ENCODE measurements at regions not wholly inside any gene's neighbourhood (a gene's known extent, or its start where the extent isn't known, plus 50 kb on each side); places are given as distances from the start of the nearest gene placed in this dataset.

DNA sequence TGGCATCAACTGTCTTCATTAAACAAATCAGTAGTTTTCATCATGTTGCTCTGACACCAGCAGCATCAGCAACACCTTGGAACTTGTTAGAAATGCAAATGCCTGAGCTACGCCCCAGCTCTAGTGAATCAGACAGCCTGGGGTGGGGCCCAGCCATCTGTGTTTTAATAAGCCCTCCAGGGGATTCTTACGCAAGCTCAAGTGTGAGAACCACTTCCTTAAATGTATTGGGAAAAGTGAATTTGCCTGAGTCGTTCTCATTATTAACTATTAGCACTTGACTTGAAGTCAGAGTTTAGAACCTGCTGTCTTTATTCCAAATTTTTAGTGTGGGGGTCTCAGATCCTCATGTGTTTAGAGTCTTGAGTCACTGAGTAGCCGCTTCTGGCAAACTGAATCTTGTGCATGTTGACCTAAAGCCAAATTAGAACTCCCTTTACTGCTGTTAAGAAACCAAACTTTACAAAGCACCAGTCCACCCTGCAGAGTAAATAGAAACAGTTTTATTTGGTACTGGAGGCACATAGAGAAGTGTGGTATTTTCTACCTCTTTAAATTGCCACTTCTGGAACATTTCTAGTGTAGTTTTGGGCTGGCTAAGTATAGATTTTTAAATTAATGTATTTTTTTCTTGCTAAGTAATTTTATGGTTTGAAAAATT lies 137.4 kb upstream of the COX10 start:
- DNase-seq (ENCODE audit: low spot score): peak; percentile 32

DNA sequence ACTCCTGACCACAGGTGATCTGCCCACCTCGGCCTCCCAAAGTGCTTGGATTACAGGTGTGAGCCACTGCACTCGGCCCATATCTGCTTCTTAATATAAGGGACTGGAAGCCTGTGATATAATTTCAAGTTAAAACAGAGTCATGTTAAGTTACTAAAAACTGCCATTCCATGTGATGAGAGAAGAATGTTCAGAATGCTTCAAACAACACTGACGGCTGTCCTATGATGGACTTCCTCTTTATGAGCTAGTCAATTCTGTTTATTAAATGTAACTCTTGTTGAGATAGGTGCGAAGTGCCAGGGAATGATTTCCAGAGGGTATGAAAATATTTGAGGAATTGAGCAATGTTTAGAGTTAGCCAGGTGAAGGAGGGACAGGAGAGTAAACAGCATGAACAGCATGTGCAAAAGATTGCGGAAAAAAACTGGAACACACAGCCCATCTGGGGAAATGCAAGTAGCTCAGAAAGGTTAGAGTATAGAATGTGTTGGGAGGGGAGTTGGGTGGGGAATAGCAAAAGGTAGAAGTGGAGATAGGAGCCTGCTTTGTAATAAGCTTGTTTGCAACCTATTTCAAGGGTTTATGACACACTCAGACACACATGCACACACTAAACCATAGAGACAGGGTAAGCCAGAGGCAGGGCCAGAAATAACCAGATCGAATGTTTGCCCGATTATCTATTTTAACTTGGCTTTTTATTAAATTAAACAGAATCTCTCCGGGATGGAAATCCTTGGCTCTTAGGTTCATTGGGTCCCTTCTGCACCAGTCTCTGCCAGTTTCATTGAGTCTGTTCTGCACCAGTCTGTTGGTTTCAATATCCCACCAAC lies 135.6 kb upstream of the COX10 start:
- DNase-seq (ENCODE audit: low spot score): no peak

DNA sequence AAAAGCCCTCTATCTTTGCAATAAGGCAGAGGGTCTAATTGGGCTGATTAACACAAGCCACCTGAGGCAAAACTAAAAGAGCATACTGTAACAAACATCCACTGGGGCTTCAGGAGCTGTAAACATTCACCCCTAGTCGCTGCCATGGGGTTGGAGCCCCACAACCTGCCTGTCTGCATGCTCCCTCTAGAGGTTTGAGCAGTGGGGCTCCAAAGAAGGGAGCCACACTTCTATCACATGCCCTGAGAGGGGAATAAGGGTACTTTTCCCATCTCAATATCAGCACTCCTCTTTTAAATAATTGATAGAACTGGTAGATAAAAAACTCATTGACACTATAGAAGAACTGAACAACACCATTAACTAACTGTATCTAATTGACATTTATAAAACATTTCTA lies 130.1 kb upstream of the COX10 start:
- no peak for DNase-seq (ENCODE audit: low spot score)

DNA sequence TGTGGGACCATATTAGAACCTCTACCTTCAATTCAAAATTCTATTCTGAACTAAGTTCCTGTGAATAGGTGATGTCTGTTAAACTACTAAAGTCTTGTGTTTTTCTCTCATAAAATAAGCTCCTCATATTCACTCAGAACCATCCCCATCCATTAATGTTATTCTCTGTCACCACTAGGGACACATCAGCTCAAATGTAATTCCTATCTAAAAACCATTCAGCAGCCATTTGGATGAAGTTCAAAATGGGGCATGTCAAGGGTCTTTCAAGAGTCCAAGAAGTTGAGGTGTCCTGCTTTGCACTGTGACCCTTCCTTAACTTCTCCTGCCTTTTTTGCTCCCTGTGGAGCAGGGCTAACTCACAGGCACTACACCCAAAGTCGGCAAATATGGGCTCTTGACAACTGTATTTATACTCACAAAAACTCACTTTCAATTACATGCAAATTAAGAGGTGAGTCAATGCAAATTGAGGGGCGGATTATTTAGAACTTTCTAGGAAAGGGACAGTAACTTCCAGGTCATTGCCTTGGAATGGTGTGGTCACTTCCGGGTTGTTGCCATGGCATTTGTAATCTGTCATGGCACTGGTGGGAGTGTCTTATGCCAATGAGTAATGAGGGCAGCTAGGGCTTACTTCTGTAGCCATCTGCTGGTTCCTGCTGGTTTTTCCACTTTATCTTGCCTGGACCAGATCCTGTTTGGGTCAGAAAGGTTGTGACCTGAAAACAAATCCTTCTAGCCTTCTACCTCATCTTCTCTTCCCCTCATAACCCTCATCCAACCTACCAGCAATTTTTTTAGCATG lies 128.2 kb upstream of the COX10 start:
- no peak for DNase-seq (ENCODE audit: low spot score)

DNA sequence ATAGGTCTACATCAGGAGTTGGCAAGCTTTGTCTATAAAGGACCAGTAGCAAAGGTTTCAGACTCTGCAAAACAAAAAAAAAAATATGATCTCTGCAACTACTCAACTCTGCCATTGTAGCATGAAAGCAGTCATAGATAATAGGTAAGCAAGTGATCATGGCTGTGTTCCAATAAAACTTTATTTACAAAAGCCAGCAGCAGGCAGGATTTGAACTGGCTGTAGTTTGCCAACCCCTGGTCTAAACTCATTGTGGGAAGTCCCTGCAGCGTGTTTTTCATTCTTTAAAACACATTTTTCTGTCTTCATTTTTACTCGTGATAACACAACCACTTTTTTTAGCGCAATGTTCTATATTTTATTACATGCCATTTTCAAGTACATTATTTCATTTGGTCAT lies 127.5 kb upstream of the COX10 start:
- DNase-seq (ENCODE audit: low spot score): no peak

DNA sequence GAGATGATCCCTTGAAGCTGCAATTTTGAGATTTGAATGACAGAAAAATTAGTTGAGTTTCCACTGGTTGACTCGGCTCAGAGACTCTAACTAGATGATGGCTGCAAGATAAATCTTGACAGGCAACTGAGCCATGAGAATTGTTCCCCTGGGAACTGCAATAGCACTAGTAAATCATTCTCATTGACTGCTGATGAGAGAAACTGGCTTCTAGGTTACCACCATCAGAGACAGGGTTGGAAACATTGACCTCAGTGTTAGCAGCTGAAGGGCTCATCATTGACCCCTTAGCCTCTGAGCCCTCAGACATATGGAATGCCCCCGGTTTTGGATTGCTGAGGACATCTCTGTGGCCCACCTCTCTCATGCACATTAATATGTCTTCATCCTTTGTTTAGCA lies 125.4 kb upstream of the COX10 start:
- no peak for DNase-seq (ENCODE audit: low spot score)

DNA sequence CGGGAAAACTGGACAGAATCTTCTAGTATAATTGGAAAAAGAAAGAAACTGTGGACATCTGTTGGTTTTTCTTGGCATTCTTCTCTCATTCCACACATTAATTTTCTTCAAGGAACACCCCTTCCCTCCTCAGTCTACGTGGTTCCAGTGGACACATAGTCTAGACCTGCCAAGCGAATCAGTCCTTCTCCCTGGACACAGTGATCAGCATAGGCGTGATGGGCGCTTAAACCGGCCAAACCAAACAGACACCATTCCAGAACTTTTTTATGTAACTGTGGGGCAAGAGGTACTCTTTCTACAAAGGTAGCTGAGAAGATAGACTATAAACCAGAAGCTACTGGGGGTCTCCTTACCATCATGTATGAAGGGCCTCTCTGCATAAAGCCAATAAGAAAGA lies 121.8 kb upstream of the COX10 start:
- DNase-seq (ENCODE audit: low spot score): no peak

DNA sequence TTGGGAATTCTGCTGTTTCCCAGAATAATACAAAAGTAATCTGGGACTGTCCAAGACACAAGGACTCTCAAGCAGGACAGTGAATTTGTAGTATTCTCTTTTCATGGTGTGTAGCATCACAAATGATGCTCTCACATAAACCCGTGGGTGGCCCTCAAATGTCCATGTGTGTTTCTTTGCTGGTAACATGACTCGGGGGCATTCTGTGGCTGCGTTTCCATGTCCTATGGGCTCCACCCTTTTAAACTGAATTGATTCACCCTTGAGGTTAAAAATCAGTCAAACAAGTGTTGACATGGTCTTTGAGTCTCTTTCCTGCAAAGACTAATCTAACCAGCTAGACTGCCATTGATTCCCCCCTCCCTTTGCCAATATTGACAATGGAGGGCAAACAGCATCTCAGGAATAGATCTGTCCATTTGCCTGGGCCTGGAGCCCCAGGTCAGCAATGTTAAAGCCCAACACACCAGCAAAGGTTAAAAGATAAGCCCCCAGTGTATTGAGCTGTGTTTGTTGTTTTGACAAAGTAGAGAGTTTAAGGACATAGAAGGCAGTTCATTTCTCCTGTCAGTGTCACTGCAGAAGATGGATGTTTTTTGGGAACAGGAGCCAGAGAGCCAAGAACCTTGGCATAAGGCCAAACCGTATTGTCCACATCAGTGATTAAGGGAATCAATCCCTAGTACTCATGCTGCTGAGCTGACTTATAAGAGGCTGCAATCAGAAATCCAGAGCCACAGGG lies 117.1 kb upstream of the COX10 start:
- DNase-seq (ENCODE audit: low spot score): no peak

DNA sequence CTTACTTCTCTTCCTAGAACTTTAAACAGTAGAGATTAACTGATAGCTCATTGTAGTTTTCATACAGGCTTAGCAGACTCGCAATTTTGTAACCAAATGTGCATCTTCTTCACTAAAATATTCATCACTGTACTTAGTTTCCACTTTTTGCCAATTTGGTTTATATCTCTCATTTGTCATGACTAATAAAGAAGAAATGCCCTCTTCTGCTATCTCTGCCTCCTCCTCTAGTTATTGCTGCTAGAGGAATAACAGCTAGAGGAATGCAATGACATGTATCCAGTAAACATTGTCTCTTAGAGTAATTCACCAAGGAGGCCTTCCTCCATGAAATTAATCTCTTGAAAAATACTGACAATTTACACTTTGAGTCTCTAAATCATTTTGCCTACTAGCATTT lies 115.5 kb upstream of the COX10 start:
- DNase-seq (ENCODE audit: low spot score): no peak

DNA sequence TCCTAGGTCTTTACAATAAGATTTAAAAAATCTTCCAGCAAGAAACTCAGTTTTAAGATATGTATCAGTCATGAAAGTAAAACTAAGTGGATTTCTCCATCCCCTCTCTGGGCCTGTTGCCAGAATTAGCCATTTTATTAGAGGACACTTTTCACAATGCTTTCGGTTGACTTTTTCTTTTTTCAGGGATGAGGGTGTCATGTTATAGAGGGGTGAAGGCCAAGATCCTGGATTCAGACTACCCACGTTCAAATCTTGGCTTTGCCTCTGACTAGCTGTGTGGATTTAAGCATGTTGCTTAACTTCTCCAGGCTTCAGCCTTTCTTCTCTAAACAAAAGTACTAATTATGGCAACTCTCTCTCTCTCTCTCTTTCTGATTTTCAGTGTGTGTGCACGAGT lies 111.7 kb upstream of the COX10 start:
- no peak for DNase-seq (ENCODE audit: low spot score)

DNA sequence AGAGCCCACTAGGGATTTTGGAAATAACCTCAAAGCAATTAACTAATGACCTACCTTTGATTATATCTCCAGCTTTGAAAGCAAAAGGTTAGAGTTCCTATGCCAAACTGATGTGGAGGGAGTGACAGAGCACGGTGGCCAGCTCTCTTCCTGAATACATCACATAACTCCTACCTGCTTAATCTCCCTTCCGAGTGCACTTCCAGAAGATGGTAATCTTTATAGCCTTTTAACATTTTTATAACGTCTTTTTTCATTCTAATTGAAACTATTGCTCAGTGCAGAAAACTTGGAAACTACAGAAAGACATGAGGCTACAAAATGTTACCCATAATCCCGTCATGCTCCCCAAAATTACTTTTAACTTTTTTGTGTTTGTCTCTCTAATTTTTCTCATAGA lies 110.5 kb upstream of the COX10 start:
- no peak for DNase-seq (ENCODE audit: low spot score)

DNA sequence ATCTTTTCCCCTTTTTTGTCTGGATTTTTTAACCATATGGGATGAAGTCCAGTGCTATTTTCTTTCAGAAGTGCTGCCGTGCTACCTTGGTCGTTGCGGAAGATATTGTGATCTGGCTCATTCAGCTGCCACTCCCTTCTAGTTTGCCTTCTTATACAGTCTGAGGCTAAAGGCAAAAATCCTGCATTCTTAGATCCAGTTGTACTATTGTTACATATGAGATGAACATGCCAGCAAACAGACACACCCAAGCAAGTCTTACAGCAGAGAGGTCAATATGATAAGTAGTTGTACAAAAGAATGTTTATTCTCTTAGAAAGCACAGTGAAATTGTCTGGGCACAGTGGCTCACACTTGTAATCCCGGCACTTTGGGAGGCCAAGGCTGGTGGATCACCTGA lies 108.0 kb upstream of the COX10 start:
- no peak for DNase-seq (ENCODE audit: low spot score)

DNA sequence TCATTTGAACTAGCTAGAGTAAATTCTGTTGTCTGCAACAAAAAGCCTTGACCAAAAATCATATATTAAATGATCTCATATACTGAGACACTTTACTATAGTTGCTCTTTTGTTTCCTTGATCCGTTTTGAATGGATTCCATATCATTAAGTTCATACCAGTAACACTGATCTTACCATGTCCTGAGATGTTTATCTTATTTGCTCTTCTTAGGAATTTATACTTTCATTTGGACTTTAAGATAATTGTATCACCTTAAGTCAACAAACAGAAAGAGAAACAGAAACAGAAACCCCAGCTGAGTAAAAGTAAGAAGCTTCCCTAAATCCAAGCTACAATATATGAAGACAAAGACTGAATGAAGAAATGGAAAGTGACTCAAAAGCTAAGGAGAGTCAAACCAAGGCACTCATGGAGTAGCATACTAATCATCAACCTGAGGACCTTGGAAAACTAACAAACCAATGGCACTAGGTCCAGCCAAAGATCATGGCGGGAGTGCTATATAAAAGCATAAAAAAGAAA lies 106.5 kb upstream of the COX10 start:
- no peak for DNase-seq (ENCODE audit: low spot score)

DNA sequence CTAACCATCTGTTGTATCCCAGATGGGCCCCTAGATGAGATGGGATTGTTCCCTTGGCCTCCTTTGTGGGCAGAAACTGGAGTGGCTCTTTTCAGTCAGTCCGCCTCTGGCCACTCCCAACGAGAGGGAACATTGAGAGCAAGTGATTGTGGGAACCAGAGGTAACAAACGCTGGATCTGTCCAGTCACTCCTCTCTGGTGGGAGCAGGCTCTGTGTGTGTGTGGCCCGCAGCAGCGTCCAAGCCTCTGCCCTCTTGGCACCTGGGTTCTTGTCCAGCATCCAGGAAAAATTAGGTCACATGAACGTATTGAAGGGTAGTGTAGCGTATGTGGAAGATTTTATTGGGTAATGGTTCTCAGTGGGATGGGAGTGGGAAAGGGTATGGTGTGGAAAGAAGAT lies 101.9 kb upstream of the COX10 start:
- DNase-seq (ENCODE audit: low spot score): no peak

DNA sequence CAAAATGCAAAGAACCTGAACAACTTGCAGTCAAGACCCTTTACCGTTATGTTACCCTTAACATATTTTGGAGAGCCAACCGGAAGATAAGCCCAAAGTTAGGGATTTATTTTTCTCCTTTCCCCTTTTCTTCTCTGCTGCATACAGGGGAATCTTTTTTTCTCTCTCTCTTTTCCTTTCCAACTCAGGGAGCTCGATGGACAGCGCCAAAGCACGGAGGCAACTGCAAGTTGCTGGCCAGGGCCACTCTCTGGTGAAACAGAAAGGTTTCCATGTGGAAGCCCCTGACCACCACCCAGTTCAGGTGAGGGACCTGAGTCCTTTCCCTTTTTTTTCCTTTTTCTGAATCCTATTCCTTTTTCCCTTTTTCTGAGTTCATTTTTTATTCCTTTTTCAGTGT lies 98.8 kb upstream of the COX10 start:
- DNase-seq (ENCODE audit: low spot score): no peak

DNA sequence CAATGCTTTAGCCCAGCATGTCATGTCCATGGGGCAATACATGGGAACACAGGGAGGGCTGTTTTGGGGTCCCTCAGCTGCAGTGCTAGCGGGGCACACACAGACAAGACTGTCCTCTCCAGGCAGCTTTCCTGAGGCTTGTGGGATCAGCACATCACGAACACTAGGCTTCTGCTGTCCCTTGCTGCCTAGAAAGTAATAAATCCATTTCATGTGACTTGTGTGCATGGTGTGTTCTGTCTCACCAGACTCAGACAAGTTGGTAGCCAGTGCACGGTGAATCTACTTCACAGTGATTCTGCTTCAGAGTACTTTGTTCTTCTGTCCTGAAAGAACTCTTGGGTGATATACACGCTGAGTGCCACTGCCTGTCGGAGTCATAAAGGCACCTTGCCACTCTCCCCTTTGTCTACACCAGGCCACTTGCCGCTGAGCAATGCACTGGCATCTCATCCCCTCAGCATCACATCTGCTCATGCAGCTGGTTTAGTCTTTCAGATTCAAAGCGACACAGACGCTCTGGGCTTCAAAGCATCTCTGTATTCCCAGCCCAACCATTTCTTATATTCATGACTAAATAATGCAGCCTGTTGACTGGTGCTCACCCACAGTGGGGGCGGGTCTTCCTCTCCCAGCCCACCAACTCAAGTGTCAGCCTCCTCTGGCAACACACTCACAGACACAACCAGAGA lies 95.2 kb upstream of the COX10 start:
- no peak for DNase-seq (ENCODE audit: low spot score)

DNA sequence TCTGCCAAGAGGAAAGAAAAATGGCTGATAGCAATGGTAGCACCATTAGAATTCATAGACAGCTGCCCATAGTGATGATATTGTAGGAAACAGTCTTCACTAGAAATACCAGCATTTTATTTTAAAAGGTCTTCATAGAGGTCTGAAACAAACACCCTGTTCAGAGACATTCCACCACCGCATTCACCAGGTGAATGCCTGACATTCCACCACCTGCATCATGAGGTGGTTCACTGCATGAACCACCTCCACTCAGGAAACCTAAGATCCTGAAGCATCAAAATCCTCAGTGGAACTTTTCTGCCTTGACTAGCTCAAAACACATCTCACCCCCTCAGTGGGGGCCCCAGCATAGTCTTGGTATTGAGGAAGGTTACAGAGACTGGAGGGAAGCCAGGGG lies 91.5 kb upstream of the COX10 start:
- DNase-seq (ENCODE audit: low spot score): no peak

DNA sequence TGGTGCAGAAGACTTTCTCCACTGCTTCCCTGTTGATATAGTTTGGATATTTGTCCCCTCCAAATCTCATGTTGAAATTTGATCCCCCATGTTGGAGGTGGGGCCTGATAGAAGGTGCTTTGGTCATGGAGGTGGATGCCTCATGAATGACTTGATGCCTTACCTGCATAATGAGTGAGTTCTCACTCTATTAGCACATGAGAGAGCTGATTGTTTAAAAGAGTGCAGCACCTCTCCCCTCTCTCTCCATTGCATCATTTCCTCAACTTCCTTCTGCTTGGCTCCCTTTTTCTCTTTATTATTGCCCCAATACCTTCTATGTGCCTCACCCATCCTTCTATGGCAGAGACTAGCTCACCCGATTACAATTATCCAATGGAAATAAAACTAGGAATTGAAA lies 90.8 kb upstream of the COX10 start:
- DNase-seq (ENCODE audit: low spot score): no peak

DNA sequence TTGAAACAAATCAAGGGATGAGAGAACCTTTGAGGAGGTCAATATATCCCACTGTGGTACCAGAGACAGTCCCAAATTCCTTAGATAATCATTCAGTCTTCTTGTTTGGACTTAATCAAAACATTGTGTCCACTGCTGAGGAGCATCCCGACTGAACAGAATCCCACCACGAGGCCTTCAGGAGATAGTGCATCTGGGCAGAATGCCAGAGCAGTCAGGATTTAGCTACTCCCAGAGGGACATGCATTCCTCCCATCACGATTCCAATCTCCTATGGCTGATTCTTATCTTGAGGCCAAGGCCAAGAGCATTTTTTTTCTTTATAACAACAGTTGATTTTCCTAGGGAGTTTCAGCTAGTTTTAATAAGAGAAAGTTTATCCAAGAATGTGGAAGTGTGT lies 87.4 kb upstream of the COX10 start:
- no peak for DNase-seq (ENCODE audit: low spot score)

DNA sequence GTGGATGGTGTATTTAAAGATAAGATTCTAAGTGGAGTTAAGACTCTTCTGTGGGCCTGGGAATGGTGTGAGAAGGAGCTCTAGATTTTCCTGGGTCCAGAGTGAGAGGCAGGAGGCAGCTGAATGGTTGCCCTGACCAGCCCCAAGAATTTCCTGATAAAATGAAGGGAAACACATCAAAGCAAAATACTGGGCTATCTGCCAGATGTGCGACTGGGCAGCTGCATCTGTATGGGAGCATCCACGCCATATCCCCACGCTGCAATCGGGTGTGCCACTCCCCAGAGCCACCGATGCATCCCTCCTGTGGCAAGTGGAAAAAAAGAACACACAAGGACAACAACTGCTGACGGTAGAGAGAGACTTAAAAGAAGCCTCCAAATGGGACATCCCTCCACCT lies 84.3 kb upstream of the COX10 start:
- DNase-seq (ENCODE audit: low spot score): no peak

DNA sequence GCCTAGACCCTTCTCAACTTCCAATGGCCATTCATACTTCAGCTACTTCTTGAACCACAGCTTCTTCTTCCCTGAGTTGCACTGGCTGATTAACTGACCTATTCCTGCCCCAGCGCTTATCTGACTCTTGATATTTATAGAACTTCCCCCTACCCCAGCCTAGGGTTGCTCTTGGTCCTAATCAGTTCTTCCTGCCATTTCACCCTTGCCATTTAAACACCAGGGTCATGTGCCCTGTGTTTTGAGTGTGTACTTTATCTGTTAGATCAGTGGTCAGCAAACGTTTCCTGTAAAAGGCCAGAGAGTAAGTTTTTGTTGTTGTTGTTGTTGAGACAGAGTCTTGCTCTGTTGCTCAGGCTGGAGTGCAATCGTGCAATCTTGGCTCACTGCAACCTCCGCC lies 82.4 kb upstream of the COX10 start:
- no peak for DNase-seq (ENCODE audit: low spot score)

DNA sequence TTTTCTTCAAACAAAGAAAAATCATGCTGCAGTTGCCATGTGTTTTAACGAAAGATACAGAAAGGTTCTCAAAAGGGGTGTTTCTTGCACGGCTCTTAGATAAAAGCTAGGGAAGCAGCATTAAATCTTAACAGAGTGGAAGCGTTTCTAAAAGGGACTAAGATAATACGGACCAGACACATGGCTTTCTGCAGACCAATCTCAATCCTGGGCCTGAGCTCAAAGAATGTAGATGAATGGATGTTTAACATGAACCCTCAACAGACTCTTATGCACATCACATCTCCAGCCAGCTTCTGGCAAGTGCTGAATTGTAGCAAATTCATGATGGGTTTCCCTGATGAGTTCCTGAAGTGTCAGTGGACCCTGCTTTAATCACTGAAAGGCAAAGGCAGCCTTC lies 80.2 kb upstream of the COX10 start:
- no peak for DNase-seq (ENCODE audit: low spot score)
